ENCODE measurements at regions not wholly inside any gene's neighbourhood (a gene's known extent, or its start where the extent isn't known, plus 50 kb on each side); places are given as distances from the start of the nearest gene placed in this dataset.

DNA sequence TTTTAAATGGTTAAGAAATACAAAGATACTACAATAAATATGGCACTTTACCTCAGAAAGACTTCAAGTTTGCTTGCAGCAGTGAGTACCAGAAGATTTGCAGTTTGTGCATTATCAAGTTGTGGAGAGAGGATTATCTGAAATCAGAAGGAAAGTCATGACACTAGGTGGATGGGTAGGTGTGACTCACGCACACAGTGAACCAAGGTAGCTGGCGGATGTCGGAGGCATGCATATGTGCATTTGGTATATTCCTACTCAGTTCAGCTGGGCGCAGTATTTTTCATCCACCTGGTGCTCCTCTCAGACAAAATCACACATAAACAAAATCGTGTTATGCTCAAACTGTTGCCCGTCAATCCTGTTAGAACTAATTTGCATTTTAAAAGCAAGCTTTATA is 351.0 kb downstream of the IGSF11 start:
- Histone ChIP-seq H2AFZ (ENCODE audit: low read depth, low read length) (no peak overlapping the region), H3K27ac (ENCODE audit: low read length, poor library complexity, severe bottlenecking) (no peak overlapping the region), H4K91ac (ENCODE audit: low read length) (no peak overlapping the region), H3K9ac (ENCODE audit: low read length) (no peak overlapping the region), H2BK15ac (ENCODE audit: low read depth, poor library complexity, severe bottlenecking) (no peak overlapping the region), H3K9me3 (ENCODE audit: control insufficient read depth, low read length) (no peaks in the 10 kb centered on the region), H3K4me2 (ENCODE audit: low read length, poor library complexity, severe bottlenecking) (no peak overlapping the region), H4K8ac (ENCODE audit: low read length) (no peak overlapping the region), H2AK5ac (ENCODE audit: low read length, severe bottlenecking) (no peak overlapping the region), H3K18ac (ENCODE audit: low read depth in 1 of 2, low read length in 2 of 2) (no peak overlapping the region), H3K79me1 (replicated peaks; ENCODE audit: low read length, poor library complexity, severe bottlenecking) (no peaks in the 10 kb centered on the region), H3K27me3 (ENCODE audit: control insufficient read depth in 1 of 2, insufficient read depth in 1 of 2, low read length in 2 of 2) (peaks cover 0 to 4% of the 10 kb centered on the region in 2 experiments), H2BK120ac (ENCODE audit: low read depth, low read length) (no peak overlapping the region), H3K36me3 (ENCODE audit: control insufficient read depth in 1 of 2, insufficient read depth in 2 of 2, low read depth in 1 of 2, low read length in 2 of 2) (no peaks in the 10 kb centered on the region), H3K14ac (ENCODE audit: low read length in 2 of 2) (no peak overlapping the region), H3K4me3 (ENCODE audit: insufficient read depth in 1 of 2, low read depth in 1 of 2, low read length in 2 of 2) (no peak overlapping the region), H3K4me1 (ENCODE audit: control insufficient read depth, insufficient read depth, low read depth, low read length) (no peaks in the 10 kb centered on the region), H2BK12ac (ENCODE audit: low read length in 2 of 2) (no peak overlapping the region), H3K23ac (ENCODE audit: low read length in 2 of 2) (no peak overlapping the region), H3K4ac (ENCODE audit: low read depth in 1 of 2, low read length in 2 of 2) (no peak overlapping the region), H2BK5ac (ENCODE audit: low read depth, low read length, poor library complexity, severe bottlenecking) (no peak overlapping the region)
- 90% methylated on average over 6 of the region's 6 CpGs for WGBS
- no peak for DNase-seq

DNA sequence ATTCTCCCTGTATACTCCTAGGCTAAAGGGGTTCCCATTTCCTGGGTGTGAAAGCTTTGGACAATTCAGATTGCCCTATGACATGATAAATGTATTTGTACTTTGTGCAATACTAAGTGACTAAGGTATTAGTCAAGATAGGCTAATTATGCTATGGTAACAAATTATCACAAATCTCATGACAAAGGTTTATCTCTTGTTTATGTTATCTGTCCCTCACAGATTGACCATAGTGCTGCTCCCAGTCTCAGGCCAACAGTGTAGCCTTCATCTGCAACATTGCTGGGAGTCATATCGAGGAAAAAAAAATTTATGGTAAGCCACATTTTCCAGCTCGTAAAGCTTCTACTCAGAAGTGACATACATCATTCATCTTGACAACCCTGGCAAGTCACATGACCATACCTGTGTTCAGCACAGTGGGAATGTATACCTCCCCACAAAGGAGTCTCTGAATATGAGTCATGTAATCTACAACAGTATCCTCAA is 346.2 kb downstream of the IGSF11 start:
- no peaks in the 10 kb centered on the region for H3K9me3 ChIP-seq (ENCODE audit: control insufficient read depth, low read length)
- H3K36me3 ChIP-seq (ENCODE audit: control insufficient read depth in 1 of 2, insufficient read depth in 2 of 2, low read depth in 1 of 2, low read length in 2 of 2) = no peaks in the 10 kb centered on the region
- no peak overlapping the region for H3K4me3 ChIP-seq (ENCODE audit: insufficient read depth in 1 of 2, low read depth in 1 of 2, low read length in 2 of 2)
- H3K14ac ChIP-seq (ENCODE audit: low read length in 2 of 2) = no peak overlapping the region
- H3K4ac ChIP-seq (ENCODE audit: low read depth in 1 of 2, low read length in 2 of 2) = no peak overlapping the region
- no peak overlapping the region for H2BK15ac ChIP-seq (ENCODE audit: low read depth, poor library complexity, severe bottlenecking)
- H3K9ac ChIP-seq (ENCODE audit: low read length) = no peak overlapping the region
- H2BK120ac ChIP-seq (ENCODE audit: low read depth, low read length) = no peak overlapping the region
- H2BK12ac ChIP-seq (ENCODE audit: low read length in 2 of 2) = no peak overlapping the region
- DNase-seq = peak; percentile 24
- no peak overlapping the region for H4K8ac ChIP-seq (ENCODE audit: low read length)
- no peaks in the 10 kb centered on the region for H3K4me1 ChIP-seq (ENCODE audit: control insufficient read depth, insufficient read depth, low read depth, low read length)
- H3K23ac ChIP-seq (ENCODE audit: low read length in 2 of 2) = no peak overlapping the region
- no peak overlapping the region for H3K27ac ChIP-seq (ENCODE audit: low read length, poor library complexity, severe bottlenecking)
- WGBS = 33% methylated on average over 2 of the region's 2 CpGs
- no peak overlapping the region for H2AFZ ChIP-seq (ENCODE audit: low read depth, low read length)
- H3K27me3 ChIP-seq (ENCODE audit: control insufficient read depth in 1 of 2, insufficient read depth in 1 of 2, low read length in 2 of 2) = peaks cover 0 to 4% of the 10 kb centered on the region in 2 experiments
- H3K79me1 ChIP-seq (replicated peaks; ENCODE audit: low read length, poor library complexity, severe bottlenecking) = no peaks in the 10 kb centered on the region
- H4K91ac ChIP-seq (ENCODE audit: low read length) = no peak overlapping the region
- no peak overlapping the region for H3K18ac ChIP-seq (ENCODE audit: low read depth in 1 of 2, low read length in 2 of 2)
- no peak overlapping the region for H3K4me2 ChIP-seq (ENCODE audit: low read length, poor library complexity, severe bottlenecking)
- no peak overlapping the region for H2AK5ac ChIP-seq (ENCODE audit: low read length, severe bottlenecking)
- no peak overlapping the region for H2BK5ac ChIP-seq (ENCODE audit: low read depth, low read length, poor library complexity, severe bottlenecking)

DNA sequence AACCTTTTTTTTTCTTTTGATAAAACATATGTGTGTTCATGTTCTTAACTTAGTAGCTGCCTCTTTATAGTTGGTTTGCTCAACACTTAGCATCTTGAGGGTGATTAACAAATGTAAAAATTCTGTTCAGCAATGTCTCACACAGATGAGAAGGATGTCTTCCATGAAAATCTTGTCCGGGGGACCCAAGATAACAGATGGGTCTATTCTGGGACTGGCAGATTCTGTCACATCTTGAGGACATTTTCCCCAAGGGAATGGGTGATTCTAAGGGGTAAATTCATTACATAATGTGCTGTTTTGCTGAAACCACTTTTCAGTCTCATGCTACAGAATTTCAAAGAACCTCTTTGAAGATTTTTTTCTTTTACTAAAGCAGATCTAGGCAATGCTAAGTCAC is 342.2 kb downstream of the IGSF11 start:
- 93% methylated on average over 1 of the region's 1 CpG for WGBS
- no peaks in the 10 kb centered on the region for H3K4me1 ChIP-seq (ENCODE audit: control insufficient read depth, insufficient read depth, low read depth, low read length)
- no peak overlapping the region for H3K23ac ChIP-seq (ENCODE audit: low read length in 2 of 2)
- no peak overlapping the region for H2BK5ac ChIP-seq (ENCODE audit: low read depth, low read length, poor library complexity, severe bottlenecking)
- no peak overlapping the region for H2AK5ac ChIP-seq (ENCODE audit: low read length, severe bottlenecking)
- H2AFZ ChIP-seq (ENCODE audit: low read depth, low read length) = no peak overlapping the region
- no peak overlapping the region for H4K91ac ChIP-seq (ENCODE audit: low read length)
- no peak overlapping the region for H3K18ac ChIP-seq (ENCODE audit: low read depth in 1 of 2, low read length in 2 of 2)
- no peak overlapping the region for H2BK120ac ChIP-seq (ENCODE audit: low read depth, low read length)
- H3K27ac ChIP-seq (ENCODE audit: low read length, poor library complexity, severe bottlenecking) = no peak overlapping the region
- no peak for DNase-seq
- no peak overlapping the region for H3K9ac ChIP-seq (ENCODE audit: low read length)
- H2BK15ac ChIP-seq (ENCODE audit: low read depth, poor library complexity, severe bottlenecking) = no peak overlapping the region
- peaks cover 0 to 4% of the 10 kb centered on the region in 2 experiments for H3K27me3 ChIP-seq (ENCODE audit: control insufficient read depth in 1 of 2, insufficient read depth in 1 of 2, low read length in 2 of 2)
- no peak overlapping the region for H4K8ac ChIP-seq (ENCODE audit: low read length)
- H3K4me3 ChIP-seq (ENCODE audit: insufficient read depth in 1 of 2, low read depth in 1 of 2, low read length in 2 of 2) = no peak overlapping the region
- H3K9me3 ChIP-seq (ENCODE audit: control insufficient read depth, low read length) = no peaks in the 10 kb centered on the region
- no peak overlapping the region for H3K4ac ChIP-seq (ENCODE audit: low read depth in 1 of 2, low read length in 2 of 2)
- H3K79me1 ChIP-seq (replicated peaks; ENCODE audit: low read length, poor library complexity, severe bottlenecking) = no peaks in the 10 kb centered on the region
- H2BK12ac ChIP-seq (ENCODE audit: low read length in 2 of 2) = no peak overlapping the region
- H3K36me3 ChIP-seq (ENCODE audit: control insufficient read depth in 1 of 2, insufficient read depth in 2 of 2, low read depth in 1 of 2, low read length in 2 of 2) = no peaks in the 10 kb centered on the region
- no peak overlapping the region for H3K14ac ChIP-seq (ENCODE audit: low read length in 2 of 2)
- no peak overlapping the region for H3K4me2 ChIP-seq (ENCODE audit: low read length, poor library complexity, severe bottlenecking)

DNA sequence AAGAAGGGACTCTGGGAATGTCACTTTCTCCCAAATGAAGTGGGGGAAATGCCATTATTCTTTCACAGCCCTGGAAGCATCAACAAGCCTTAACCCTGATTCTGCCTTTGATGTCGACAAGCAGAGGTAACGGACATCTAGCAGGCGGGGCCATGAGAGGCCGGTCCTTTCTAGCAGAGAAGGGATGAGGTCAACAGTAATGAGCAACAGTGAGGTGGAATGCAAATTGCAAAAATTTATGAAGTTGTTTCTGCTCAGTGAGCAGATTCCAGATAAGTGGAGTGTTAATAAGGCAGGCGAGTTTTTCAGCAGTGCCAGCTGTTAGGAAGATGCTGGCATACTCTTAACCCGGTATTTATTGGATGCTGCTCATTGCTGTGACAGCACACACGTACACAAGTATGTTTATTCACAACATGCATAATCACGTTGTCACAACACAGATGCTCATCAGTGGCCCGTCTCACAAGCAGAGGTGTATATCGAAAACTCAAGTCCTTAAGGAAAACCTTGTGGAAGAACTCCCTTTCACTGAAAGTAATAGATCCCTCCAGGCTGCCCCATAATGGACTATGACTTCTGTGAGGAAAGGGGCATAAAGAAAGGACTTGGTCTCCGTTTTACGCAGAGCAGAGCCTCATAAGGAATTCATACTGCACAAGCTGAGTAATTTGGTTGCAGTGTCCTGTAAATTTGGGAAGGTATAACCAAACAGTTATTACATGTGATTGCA is 329.0 kb downstream of the IGSF11 start:
- Histone ChIP-seq H3K14ac (ENCODE audit: low read length in 2 of 2) (no peak overlapping the region), H3K9ac (ENCODE audit: low read length) (no peak overlapping the region), H3K27ac (ENCODE audit: low read length, poor library complexity, severe bottlenecking) (no peak overlapping the region), H3K4me1 (ENCODE audit: control insufficient read depth, insufficient read depth, low read depth, low read length) (no peaks in the 10 kb centered on the region), H2AFZ (ENCODE audit: low read depth, low read length) (no peak overlapping the region), H3K18ac (ENCODE audit: low read depth in 1 of 2, low read length in 2 of 2) (no peak overlapping the region), H3K9me3 (ENCODE audit: control insufficient read depth, low read length) (no peaks in the 10 kb centered on the region), H3K23ac (ENCODE audit: low read length in 2 of 2) (no peak overlapping the region), H4K91ac (ENCODE audit: low read length) (no peak overlapping the region), H4K8ac (ENCODE audit: low read length) (no peak overlapping the region), H2BK12ac (ENCODE audit: low read length in 2 of 2) (no peak overlapping the region), H3K36me3 (ENCODE audit: control insufficient read depth in 1 of 2, insufficient read depth in 2 of 2, low read depth in 1 of 2, low read length in 2 of 2) (no peaks in the 10 kb centered on the region), H3K4me3 (ENCODE audit: insufficient read depth in 1 of 2, low read depth in 1 of 2, low read length in 2 of 2) (no peak overlapping the region), H2BK5ac (ENCODE audit: low read depth, low read length, poor library complexity, severe bottlenecking) (no peak overlapping the region), H2AK5ac (ENCODE audit: low read length, severe bottlenecking) (no peak overlapping the region), H3K79me1 (replicated peaks; ENCODE audit: low read length, poor library complexity, severe bottlenecking) (no peaks in the 10 kb centered on the region), H3K27me3 (ENCODE audit: control insufficient read depth in 1 of 2, insufficient read depth in 1 of 2, low read length in 2 of 2) (no peaks in the 10 kb centered on the region), H2BK15ac (ENCODE audit: low read depth, poor library complexity, severe bottlenecking) (no peak overlapping the region), H2BK120ac (ENCODE audit: low read depth, low read length) (no peak overlapping the region), H3K4ac (ENCODE audit: low read depth in 1 of 2, low read length in 2 of 2) (no peak overlapping the region), H3K4me2 (ENCODE audit: low read length, poor library complexity, severe bottlenecking) (no peak overlapping the region)
- no peak for DNase-seq
- WGBS = 78% methylated on average over 12 of the region's 12 CpGs

All from mesenchymal stem cell (in vitro differentiated cells and primary cell).